GM18498 (cell line): ENCODE measurements at regions not wholly inside any gene's neighbourhood (a gene's known extent, or its start where the extent isn't known, plus 50 kb on each side); places are given as distances from the start of the nearest gene placed in this dataset.
"Not testable (repeated sequence)": the region's sequence is repeated elsewhere in the genome, so short reads cannot be mapped to it uniquely, and the experiment has no call there.

Experiments used
- ATAC-seq: cut with Tn5 transposase; IDR thresholded peaks from one replicate; pipeline ENCODE4 v1.9.1; 2021; ENCODE audit warnings: mild to moderate bottlenecking, moderate library complexity; ENCODE audit not compliant: unreplicated experiment

DNA sequence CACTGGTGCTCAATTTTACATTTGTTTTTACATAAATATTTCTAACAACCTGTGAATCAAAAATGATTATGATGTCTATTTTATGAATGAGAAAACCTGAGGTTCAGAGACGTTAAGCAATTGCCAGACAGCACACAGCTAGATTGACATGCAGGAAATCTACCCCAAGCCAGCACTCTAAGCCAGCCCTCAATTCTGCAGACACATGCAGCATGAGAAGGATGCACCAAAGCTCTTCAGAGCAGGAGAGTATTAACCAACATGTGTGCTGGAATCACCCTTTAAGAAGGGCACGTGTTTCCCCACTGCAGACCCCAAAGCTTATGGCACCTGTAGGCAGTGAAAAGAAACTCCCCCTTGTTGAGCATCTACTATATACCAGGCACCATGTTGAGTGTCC, 126.1 kb upstream of the ARHGEF3 start:
- ATAC-seq, result no peak

- no peak for ATAC-seq
Observed at GRCh38 chr3:56926947-56927282, 125.2 kb upstream of the ARHGEF3 start.

- ATAC-seq, result no peak
Observed at GRCh38 chr3:56926243-56926946, 124.6 kb upstream of the ARHGEF3 start.

DNA sequence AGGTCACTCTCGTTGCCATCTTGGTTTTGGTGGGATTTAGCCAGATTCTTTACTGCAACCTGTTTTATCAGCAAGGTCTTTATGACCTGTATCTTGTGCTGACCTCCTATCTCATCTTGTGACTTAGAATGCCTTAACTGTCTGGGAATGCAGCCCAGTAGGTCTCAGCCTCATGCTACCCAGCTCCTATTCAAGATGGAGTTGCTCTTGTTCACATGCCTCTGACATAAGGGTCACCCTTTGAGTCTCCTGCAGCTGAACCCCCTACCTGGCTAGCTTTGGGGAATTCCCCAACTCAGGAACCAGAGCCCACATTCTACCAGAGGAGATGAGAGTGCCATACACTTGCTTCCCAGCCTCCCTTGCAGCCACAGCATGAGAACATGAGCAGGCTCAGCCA, 123.0 kb upstream of the ARHGEF3 start:
- not testable (repeated sequence) for ATAC-seq

DNA sequence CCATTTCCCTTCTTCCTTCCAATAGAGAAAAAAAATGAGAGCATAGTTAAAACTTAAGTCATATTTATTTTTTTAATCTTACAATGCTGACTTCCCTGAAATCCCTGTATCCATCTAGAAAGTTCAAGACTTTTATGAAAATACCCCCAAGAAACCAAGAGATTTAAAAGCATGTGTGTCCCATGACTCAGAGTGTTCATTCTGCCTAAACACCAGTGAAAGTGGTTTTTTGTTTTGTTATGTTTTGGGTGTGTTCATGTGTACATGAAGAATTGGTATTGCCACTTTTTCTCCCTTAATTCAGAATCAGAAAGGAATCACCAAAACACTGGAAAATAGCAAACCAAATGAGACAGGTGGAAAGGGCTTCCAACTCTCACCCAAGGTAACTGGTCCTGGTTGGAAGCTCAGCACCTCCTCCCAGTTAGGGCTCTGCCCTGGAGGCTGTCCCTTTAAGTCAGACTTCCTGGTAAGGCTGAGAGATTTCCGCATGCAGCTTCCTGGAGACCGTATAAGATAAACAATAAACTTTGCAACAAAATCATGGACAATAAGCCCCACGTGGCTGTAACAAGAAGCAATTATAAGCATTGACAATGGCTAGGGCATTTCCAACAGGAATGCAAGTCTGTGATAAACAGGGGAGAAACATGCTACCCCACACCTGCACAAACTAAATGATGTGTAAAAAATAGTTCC, 121.9 kb upstream of the ARHGEF3 start:
- ATAC-seq, result no peak

DNA sequence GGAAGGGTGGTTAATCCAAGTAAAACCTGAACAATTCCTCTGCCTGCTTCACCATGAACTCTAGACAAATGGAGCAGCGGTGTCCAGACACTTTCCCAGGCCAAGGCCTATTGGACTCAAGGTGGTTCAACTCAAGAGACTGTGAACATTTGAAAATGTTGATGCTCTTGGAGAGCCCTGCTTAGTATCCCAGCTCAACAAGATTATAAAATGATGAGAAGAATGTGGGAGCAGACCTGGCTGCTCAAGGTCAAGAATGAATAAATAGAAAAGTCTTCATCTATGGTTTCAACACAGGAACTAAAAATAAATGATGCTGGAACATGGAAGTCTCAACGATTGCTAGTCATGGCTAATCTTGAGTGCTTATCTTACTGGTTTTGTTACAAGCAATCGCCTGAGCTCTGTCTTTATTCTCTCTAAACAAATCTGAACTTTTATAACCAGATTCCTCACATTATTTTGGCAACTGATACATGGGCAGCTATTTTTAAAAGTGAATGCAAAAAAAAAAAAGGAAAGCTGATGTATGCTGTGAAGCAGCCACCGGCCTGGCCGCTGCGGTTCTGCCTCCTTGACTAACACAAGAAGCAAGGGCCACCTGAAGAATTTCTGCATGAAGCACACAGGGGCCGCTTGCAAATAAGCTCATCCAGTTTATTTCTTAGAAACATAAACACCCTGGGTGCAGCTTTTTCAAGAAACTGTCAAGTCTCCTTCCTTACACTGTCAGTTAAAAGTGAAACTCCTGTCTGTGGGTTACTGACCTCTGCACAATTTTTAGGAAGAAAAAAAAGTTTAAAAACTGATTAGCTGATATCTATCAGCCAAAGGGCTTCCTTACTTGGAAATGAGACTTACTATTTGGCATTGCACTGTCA, 120.1 kb upstream of the ARHGEF3 start:
- ATAC-seq, result no peak

- ATAC-seq, result no peak
Observed at GRCh38 chr3:56919797-56920195, 118.0 kb upstream of the ARHGEF3 start.

DNA sequence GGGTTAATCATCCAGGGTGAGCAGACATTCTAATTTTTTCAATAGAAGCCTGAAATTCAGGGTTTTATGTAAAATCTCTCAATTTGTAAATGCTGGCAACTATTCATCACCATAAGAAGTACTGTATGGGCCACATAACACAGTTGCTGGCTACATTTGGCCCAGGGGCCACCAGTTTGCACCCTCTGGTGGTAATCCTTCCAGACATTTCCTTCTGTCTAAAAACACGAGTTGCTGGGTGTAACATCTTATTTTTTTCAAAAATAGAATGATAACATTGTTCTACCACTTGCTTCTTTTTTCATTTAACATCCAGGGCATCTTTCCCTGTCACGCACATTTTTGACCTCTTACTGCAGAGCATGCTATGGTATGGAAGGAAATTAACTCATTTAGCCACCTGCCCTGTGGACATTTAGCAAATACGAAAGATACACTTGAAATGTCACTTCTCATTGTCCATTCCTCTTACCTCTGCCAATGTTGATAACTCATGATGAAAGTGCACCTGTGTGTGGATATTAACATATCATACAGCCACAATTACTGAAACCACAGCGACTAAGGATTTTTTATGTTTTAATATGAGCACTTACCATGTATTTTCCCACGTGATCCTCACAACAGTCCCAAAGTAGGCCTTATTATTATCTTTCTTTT, 117.5 kb upstream of the ARHGEF3 start:
- ATAC-seq, result no peak

DNA sequence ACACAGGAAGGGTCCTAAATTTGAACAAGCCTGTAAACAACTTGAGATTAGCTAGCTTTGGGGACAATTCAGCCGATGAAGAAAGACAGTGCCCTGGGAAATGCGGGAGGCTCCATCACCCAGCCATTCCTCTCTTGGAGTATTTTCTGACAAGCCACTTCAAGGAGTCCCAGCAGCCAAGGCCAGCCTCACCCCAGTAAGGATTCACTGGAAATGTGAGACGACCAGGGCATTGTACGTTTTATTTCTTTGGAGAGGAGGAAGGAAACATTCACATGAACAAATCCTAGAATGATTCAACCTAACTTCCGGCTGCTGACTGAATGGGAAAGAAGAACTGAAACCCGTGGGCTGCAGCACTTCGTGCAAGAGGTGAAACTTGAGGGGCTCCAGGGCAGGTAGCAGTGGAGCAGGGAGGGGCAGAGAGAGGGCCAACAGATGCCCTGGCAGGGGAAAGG, 116.4 kb upstream of the ARHGEF3 start:
- ATAC-seq, result peak; percentile 53

GRCh38 chr3:56917361-56918110, 115.8 kb upstream of the ARHGEF3 start:
- peak; percentile 68 for ATAC-seq

DNA sequence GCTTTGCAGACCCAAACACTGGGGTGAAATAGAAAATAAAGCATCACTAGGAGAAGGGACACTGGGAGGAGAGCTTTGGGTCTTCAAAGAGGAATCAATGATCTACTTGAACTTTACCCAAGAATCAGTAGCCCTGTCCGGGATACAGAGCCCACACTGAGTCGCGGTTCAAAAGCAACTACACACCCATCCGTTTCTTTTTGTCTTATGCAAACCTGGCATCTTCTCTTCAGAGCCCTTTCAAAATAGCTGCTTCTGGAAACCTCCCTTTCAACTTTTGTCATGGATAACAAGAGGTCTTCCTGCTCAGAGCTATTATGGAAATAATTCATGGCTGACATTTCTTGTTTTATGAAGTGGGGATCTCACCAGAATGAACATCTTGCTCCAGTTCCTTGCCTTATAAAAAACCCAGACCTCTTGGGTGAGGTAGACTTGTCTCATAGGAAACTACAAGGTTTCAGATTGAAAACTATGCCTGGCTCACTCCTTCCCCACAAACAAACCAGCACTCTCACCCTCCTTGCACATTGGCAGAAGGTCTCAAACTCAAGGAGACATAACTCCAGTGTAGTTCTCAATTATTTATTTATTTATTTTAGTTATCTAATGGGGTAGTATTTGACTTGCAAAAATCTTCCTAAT, 115.1 kb upstream of the ARHGEF3 start:
- no peak for ATAC-seq

DNA sequence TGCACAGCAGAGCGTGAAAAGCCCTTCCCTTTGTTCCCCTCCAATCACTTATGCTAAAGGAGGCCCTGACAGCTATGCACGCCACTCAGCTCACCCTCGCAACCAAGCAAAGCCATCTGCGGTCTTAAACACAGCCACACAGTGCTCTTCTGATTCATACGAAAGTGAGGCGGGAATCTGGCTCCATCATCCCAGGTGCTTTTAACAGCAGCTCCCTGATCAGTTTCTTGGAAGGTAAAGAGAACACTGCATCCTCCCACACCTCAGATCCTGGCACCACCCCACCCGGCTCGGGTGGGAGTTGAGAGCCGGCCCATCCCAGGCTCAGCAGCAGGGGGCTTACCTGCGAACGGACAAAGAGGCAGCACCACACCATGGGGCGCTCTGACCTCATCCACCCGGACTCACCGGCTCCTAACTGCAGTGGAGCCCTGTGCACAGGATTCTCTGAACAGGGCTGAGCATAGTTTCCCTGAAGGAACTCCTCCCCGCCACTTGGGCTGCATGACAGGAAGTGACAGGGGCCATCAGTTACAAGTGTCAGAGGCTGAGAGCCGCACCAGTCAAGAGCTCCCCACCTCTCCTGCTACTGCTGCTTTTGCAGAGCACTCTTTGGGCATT, 114.3 kb upstream of the ARHGEF3 start:
- peak; percentile 55 for ATAC-seq

GRCh38 chr3:56914646-56915045, 112.9 kb upstream of the ARHGEF3 start:
- ATAC-seq, result no peak

DNA sequence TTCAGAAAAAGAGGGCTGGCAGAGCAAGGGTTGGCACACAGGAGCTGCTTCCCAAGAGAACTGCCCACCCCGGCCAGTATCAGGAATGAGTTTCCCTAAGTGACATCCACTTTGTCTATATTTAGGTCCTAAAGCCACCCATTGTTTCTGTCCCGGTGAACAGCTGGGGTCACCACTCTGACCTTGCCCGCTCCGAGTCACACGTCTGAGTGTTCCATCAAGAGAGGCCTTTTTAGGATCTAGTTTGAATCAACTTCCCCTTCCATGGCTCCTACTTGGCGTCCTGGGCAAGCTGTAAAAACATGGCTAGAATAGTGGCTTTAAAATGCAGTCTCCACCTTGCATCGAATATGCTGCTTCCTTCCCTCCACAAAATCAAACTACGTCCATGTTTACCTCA, 109.6 kb upstream of the ARHGEF3 start:
- no peak for ATAC-seq

GRCh38 chr3:56909349-56909748, 107.6 kb upstream of the ARHGEF3 start:
- no peak for ATAC-seq

DNA sequence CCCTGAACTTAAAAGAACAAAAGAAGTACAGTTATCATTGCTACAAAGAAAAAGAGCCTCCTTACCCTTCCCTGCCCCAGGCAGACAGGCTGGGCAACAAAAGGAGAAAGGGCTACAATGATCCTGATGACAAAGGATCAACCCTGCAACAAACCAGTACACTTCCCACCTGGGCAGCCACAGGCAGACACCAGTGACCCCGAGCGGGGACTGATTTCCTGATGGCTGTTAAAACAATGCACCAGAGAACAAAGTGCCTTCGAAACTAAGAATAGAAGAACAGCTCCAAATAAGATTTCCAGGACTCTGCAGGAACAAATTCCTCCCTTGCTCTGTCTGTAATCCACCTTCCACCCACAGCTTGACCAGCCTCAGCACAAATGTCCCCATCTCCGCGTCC, 106.3 kb upstream of the ARHGEF3 start:
- ATAC-seq, result no peak

DNA sequence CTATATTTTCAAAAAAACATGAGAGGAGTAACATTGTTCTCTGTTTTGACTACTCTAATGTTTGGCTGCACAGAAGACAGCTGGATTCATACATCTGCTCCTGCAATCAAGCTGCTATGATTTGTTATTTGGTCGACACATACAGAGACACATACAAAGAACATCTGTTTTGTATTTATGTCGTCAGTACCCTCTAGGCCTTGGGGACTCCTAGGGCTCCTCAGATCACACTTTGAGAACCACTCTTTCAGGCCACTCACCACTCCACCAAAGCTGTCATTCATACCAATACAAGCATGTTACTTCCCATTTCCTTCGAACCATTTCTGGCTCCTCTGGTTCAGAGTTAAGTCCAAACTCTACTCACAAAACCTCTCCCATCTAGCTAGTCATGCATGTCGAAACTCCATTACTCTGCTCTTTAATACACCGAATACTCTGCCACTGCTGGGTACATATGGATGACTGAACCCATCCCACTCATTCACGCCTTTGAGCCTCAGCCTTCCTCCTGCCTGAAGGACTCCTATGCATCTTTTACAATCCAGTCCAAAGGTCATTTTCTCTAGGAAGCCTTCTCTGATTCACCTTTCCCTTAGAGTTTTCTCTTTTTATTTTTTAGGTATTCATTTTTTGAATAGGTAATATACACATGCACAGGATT, 102.9 kb upstream of the ARHGEF3 start:
- no peak for ATAC-seq

- no peak for ATAC-seq
Observed at GRCh38 chr3:56903231-56903782, 101.6 kb upstream of the ARHGEF3 start.
